WTC11 (cell line): ENCODE measurements at regions not wholly inside any gene's neighbourhood (a gene's known extent, or its start where the extent isn't known, plus 50 kb on each side); places are given as distances from the start of the nearest gene placed in this dataset.

ENCODE experiments used
- CTCF ChIP-seq: fragments of 200-600 bp; IDR thresholded peaks from 2 replicates; pipeline ENCODE4 v1.8.0; 2022; ENCODE audit warnings: antibody characterized with exemption
- FOXK1 ChIP-seq: sonication (generic); formaldehyde crosslinking; IDR thresholded peaks from 2 replicates; pipeline ENCODE4 v1.8.0; 2022; ENCODE audit warnings: mild to moderate bottlenecking, moderate library complexity, missing genetic modification reagents
- IRF2 ChIP-seq: sonication (generic); formaldehyde crosslinking; IDR thresholded peaks from 2 replicates; pipeline ENCODE4 v1.8.0; 2022; ENCODE audit warnings: low read depth, missing genetic modification reagents, borderline replicate concordance
- JUN ChIP-seq: sonication (generic); formaldehyde crosslinking; IDR thresholded peaks from 2 replicates; pipeline ENCODE4 v1.8.0; 2023; ENCODE audit warnings: mild to moderate bottlenecking, missing genetic modification reagents
- KAT7 ChIP-seq: sonication (generic); formaldehyde crosslinking; IDR thresholded peaks from 2 replicates; pipeline ENCODE4 v1.8.1; 2023; ENCODE audit warnings: missing genetic modification reagents, mild to moderate bottlenecking, borderline replicate concordance
- NFE2L1 ChIP-seq: sonication (generic); formaldehyde crosslinking; IDR thresholded peaks from 2 replicates; pipeline ENCODE4 v1.8.1; 2023; ENCODE audit warnings: missing genetic modification reagents
- SMAD3 ChIP-seq: sonication (generic); formaldehyde crosslinking; IDR thresholded peaks from 2 replicates; pipeline ENCODE4 v1.8.0; 2022; ENCODE audit warnings: missing genetic modification reagents, mild to moderate bottlenecking, borderline replicate concordance
- TCF7 ChIP-seq: sonication (generic); formaldehyde crosslinking; IDR thresholded peaks from 2 replicates; pipeline ENCODE4 v1.8.0; 2022; ENCODE audit warnings: mild to moderate bottlenecking, low read depth, missing genetic modification reagents, moderate library complexity
- USF1 ChIP-seq: sonication (generic); formaldehyde crosslinking; IDR thresholded peaks from 2 replicates; pipeline ENCODE4 v1.8.0; 2022; ENCODE audit warnings: mild to moderate bottlenecking, missing genetic modification reagents
- ZBTB43 ChIP-seq: sonication (generic); formaldehyde crosslinking; IDR thresholded peaks from 2 replicates; pipeline ENCODE4 v1.8.1; 2023; ENCODE audit warnings: mild to moderate bottlenecking, missing genetic modification reagents

- no peak for TF ChIP-seq CTCF
- TF ChIP-seq NFE2L1, result no peak
- no peak for TF ChIP-seq JUN (CRISPR knock-in tag)
- TF ChIP-seq FOXK1 (CRISPR knock-in tag), result no peak
- no peak for TF ChIP-seq SMAD3 (CRISPR knock-in tag)
- TF ChIP-seq ZBTB43 (CRISPR knock-in tag), result no peak
- TF ChIP-seq USF1 (CRISPR knock-in tag), result no peak
- no peak for TF ChIP-seq IRF2 (CRISPR knock-in tag)
- TF ChIP-seq KAT7 (CRISPR knock-in tag), result no peak
- no peak for TF ChIP-seq TCF7 (CRISPR knock-in tag)
These were observed 176.8 kb downstream of the BMP2 start for GRCh38 chr20:6944292-6944691.
